HG03469 (cell line): ENCODE measurements at regions not wholly inside any gene's neighbourhood (a gene's known extent, or its start where the extent isn't known, plus 50 kb on each side); places are given as distances from the start of the nearest gene placed in this dataset.

ENCODE experiments used
- ATAC-seq: cut with Tn5 transposase; IDR thresholded peaks from one replicate; pipeline ENCODE4 v1.9.1; 2021; ENCODE audit warnings: mild to moderate bottlenecking, moderate library complexity, moderate number of reproducible peaks; ENCODE audit not compliant: unreplicated experiment

DNA sequence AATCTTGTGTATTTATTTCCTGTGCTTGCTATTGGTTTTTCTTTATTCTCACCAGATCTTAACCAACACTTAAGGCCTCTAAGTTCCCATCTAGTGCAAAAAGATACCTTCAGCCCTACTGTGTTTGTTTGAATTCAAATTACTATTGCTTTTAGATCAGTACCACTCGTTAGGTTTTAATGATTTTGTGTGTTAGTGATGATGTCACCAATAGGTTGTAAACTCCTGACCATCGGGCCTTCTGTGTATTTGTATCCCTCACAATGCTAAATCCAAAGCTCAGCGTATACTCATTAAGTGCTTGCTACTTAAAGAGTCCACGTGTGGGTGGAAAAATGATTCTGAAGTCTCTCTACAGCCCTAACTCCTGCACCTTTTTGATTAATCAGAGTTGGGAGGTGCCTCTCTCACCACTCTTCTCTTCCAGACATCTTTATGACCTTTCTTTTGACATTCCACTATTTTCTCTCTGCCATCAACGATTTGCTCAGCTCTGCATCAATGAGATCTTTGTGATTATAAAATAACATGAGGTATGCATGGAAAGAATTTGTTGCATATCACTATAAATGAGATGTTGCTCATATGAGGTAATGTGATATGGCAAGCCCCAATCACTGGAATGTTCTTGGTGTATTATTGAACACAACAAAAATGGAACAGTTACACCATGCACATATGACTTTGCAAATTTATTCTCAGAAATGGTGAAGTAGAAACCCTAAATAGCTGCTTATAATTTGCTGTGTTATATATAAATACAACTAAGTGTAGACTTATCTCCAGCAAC lies 55.1 kb upstream of the LAMA2 start:
- no peak for ATAC-seq

DNA sequence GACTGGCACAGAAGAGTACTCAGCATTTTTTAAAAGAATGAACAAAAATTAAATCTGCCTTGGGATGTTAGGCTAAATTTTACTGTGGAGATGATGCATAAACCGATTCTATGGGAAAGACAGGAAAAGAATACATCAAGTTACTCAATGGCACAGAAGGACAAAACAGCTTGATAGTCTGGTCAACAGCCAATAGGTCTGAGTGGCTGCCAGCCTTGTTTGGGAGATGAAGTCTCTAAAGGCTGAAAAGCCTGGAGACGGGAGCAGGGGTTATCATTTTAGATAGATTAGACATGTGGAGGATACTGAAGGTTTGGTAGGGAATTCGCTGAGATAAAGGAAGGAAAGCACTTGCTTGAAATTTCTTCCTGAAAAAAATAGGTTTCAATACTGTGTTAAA lies 56.3 kb upstream of the LAMA2 start:
- no peak for ATAC-seq

DNA sequence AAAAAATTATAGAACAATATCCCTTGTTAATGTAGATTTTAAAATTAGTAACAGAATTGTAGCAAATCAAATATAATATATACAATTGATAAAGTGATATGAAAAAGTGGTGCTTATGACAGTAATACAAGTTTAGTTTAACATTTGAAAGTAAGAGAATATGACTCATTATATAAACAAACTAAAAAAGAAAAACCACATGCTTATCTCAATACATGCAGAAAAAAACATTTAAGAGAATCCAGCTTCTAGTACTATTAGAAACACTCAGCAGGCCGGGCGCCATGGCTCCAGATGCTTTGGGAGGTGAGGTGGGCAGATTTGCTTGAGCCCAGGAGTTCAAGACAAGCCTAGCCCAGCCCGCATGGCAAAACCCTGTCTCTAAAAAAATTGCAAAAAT lies 60.7 kb upstream of the LAMA2 start:
- no peak for ATAC-seq

DNA sequence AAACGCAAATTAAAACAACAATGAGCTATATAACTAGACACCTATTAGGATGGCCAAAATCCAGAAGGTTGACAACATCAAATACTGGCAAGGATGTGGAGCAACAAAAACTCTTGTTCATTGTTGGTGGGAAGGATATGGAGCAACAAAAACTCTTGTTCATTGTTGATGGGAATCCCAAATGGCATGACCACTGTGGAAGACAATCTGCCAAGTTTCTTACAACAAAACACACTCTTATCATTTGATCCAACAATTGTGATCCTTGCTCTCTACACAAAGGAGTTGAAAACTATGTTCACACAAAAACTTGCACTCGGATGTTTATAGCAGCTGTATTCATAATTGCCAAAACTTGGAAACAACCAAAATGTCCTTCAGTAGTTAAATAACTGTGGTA lies 61.8 kb upstream of the LAMA2 start:
- ATAC-seq: no peak

DNA sequence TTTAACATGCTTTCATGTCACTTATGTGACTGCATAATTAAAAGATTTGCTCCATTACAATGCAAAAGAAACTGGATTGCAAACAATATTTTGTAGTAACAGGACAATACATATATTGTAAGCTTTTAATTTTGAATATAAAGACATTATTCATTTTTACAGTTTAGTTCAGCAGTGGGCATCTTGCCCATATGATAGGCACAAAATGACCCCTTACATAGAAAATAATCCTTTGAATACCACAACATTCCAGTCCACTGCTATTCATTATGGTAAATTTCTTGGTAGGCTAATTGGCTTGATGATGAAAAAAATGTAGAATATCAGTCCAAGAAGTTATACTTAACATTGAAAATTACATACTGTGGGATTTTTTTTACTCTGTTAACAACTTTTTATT lies 74.1 kb upstream of the LAMA2 start:
- no peak for ATAC-seq

DNA sequence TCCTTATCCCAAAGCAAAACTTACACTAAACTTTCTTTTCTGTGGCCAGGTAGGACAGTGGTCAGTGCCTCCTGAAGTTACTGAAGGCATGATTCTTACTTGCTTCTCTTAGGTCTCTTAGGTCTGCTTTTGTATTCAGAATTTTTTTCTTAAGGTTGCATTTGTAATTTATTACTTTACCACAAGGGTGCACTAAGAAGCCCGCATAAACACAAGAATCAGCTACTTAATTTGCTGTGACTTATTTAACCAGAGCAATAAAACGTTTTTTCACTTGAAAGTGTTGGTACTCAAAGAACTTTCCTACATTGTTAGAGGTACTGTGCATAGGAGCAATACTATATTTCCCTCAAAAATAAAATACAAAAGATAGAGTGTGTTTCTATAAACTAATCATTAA lies 75.4 kb upstream of the LAMA2 start:
- ATAC-seq: no peak

DNA sequence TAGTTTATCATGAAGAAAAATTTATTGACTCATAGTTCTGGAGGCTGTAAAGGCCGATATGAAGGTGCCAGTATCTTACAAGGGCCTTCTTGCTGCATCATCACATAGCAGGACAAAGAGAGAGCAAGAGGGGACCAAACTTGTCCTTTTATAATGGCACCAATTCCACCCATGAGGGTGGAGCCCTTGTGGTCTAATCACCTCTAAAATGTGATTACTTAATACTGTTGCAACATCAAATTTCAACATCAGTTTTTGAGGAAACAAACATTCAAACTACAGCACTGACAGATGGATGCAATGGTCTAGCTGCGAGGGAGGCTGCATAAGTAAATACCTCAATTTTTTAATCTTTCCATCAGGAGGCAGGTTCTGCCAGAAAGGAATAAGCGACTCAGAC lies 76.7 kb upstream of the LAMA2 start:
- no peak for ATAC-seq

DNA sequence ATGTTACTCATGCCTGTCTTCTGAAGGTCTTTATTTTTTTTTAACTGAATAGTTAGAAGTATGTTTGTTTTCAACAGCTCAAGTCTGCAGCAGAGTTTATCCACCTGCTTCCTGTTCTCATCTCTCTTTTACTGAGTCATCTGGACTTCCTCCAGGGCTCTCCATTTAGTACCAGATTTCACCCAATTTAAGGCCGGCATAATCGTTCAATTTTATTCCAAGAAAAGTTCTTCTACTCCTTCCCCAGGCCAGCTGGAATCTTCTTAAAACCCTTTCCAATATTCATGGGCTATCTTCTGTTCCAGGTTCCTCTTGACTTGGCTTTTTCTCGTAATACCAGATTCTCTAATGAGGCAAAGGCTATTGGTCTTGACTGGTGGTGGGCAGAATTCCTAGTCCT lies 79.0 kb upstream of the LAMA2 start:
- ATAC-seq: no peak

DNA sequence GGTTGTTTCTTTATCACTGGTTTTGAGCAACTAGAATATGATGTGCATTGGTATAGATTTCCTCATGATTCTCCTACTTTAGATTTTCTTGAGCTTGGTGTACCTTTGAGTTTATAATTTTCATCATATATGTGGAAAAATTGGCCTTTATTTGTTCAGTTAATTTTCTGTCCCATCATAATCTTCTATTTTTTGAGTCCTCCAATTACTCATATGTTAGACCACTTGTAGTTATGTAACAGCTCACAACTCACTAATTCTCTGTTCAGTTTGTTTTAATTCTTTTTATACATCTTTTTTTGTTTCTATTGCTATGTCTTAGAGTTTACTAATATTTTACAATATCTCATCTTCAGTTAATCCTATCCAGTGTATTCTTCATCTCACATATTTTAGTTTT lies 81.3 kb upstream of the LAMA2 start:
- no peak for ATAC-seq

DNA sequence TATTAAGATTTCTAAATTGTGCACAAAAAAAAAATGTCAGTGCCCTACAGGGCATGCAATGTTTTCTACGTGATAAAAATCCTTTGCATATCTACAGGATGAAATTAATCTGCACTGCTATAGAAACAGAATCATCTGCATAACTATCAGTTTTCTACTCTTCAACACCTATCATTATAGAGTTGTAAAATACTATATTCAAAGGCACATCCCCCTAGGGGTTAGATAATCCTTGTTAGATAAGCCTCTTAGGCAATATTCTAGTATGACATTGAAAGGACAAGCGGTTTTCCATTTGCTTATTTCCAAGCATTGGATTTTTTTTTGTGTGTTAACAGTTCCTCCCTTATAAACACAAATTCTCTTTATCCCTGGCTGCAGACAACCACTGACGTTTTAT lies 98.7 kb upstream of the LAMA2 start:
- ATAC-seq: no peak

DNA sequence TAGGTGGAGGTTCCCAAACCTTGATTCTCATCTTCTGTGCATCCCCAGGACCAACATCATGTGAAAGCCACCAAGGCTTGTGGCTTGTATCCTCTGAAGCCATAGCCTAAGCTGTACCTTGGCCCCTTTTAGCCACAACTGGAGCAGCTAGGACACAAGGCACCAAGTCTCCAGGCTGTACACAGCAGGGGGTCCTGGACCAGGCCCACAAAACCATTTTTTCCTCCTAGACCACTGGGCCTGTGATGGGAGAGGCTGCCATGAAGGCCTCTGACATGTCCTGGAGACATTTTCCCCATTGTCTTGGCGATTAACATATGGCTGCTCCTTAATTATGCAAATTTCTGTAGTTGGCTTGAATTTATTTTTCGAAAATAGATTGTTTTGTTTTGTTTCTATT lies 114.8 kb upstream of the LAMA2 start:
- no peak for ATAC-seq

DNA sequence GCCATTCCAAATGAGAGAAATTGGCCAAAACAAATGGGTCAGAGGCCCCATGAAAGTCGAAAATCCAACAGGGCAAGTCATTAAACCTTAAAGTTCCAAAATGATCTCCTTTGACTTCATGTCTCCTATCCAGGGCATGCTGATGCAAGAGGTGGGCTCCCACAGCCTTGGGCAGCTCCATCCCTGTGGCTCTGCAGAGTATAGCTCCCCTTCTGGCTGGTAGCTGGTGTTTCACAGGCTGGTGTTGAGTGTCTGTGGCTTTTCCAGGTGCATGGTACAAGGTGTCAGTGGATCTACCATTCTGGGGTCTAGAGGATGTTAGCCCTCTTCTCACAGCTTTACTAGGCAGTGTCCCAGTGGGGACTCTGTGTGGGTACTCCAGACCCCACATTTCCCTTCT lies 115.2 kb upstream of the LAMA2 start:
- no peak for ATAC-seq

DNA sequence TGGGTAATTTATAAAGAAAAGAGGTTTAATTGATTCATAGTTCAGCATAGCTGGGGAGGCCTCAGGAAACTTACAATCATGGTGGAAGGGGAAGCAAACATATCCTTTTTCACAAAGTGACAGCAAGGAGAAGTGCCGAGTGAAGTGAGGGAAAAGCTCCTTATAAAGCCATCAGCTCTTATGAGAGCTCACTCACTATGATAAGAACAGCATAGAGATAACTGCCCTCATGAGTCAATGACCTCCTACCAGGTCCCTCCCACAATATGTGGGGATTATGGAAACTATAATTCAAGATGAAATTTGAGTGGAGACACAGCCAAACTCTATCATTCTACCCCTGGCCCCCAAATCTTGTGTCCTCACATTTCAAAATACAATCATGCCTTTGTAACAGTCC lies 115.8 kb upstream of the LAMA2 start:
- no peak for ATAC-seq

DNA sequence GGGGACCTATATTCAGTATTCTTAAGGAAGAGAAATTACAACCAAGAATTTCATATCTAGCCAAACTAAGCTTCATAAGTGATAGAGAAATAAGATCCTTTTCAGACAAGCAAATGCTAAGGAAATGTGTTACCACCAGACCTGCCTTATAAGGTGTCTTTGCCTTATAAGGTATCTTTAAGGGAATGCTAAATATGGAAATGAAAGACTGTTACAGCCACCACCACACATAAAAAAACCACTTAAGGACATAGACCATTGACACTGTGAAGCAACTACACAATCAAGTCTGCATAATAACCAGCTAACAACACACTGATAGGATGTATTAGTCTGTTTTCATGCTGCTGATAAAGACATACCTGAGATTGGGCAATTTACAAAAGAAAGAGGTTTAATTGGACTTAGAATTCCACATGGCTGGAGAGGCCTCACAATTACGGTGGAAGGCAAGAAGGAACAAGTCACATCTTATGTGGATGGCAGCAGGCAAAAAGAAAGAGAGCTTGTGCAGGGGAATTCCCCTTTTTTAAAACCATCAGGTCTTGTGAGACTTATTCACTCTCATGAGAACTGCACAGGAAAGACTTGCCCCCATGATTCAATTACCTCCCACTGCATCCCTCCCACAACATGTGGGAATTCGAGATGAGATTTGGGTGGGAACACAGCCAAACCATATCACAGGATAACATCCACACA lies 119.2 kb upstream of the LAMA2 start:
- no peak for ATAC-seq

DNA sequence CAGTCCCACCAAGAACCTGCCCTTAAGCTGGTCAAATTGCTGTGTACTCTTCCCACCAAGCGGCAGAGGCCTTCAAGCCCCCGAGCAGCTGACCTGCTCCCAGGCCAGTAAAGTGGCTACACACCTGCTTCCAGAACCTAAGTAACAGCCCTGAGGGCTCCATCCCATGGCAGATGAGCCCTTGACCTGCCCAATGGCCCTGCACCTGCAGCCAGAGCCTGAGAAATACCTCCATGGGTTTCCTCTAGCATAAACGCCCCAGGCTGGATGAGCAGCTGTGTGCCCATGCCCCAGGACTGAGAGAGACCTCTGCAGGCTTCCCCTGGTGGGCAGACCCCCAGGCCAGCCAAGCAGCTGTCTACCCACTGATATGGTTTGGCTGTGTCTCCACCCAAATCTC lies 123.0 kb upstream of the LAMA2 start:
- ATAC-seq: no peak

DNA sequence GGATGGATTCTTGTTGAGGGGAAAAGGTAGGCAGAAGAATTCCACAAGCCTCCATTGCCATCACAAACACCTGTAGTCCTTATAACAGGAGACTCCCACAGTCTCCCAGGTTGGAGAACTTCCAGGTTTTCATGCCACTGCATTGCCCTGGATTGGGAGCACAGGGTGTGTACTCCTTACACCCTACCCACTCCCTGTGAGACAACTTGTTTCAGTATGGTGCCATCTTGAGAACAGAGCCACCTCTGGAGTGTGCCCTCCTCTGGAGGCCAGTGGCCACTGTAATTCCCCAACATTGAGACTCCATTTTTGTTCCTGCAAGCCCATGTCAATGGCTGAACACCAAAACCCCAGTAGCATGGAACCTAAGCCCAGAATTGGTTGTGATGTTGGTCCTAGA lies 123.5 kb upstream of the LAMA2 start:
- ATAC-seq: no peak

DNA sequence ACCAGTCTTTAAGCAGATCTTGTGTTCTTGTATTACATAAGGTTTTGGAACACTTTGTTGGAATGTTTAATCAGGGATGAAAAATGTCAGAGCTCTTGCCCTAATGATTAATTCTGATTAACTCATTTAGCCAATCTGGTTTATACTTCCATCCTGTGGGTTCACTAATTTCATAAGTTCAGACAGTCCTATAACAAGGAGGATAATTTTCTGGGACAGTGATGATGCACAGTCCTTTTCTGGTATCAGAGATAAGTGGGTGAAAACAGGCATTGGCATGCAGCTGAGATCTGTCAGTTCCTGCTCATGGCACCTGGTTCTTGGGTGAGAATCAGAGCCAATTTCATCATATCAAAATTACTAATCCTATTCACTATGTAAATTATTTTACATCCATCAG lies 125.0 kb upstream of the LAMA2 start:
- ATAC-seq: no peak

DNA sequence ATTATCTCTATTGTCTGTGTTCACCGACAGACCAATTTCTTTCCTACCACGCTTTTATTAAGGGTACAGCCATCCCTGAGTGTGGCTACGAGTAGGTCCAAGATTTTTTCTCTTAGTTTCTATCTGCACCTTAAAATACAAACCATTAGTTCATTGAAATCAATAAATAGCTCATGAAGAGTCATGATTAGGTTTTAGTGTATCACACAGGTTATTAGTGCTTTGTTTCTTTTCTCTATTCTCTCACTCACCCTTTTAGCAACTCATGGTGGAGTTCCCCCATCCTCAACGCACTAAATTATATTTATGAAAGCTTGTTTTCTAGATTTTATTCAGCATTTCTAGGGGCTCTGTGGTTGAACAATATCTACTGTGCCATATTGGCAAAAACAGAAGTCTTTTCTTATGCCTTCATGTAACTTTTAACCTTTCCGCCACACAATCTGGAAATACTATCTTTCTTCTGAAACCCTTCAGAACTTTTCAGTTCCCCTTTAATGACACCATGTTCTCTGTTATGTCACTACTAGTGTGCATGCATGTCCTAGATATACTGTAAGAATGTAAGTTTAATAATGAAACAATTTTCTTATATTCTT lies 128.2 kb upstream of the LAMA2 start:
- peak; percentile 96 for ATAC-seq

DNA sequence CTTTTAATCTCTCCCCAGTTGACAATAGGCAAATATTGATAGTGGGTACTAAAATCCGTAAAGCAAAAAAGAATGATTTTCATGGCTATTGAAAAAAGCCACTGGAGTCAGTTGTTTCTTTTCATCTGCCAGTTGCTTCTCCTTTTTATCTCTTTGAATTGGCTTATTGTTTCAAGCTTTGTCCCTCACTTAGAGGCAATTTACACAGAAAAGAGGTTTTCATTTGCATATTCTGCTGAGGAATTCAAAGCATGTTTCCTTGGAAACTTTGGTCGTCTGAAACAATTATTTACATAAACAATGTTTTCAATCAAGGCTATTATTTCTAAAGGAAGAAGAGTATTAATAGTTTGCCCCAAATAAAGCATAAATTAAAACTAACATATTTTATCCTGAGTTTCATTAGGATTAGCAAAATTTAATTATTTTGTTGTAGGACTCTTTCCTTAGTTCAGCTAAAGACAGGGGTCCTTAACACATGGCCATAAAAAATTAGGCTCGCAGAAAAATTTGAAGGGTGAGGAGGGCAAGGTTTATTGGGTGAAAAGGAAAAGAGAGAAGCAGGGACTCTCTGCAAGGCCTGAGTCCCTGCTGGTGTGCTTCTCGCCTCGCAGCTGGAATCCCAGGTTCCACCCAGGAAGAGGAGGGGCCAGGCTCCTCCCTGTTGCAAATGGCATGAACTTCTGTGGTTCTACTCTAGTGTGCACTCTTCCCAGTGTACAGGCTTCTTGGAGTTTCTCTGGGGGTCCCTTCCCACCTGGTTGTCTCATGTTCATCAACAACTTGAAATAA lies 138.8 kb upstream of the LAMA2 start:
- ATAC-seq: no peak

DNA sequence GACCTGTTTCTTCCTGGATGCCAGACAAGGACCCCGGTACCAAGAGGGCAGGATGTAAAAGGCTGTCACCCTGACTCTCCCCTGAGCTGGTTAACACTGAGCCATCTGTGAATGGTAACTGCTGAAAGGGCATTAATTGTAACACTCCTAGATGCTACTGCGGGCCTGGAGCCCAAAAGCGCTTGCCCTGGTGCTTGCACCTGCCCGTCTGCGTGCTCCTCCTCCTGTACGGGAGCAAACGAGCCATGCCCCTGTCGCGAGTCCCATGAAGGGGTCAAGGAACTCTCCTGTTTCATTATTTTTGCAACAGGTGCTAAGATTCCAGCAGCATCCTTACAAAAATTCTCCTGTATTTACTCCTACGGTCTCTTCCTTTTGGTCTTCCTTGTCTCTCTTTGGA lies 140.0 kb upstream of the LAMA2 start:
- no peak for ATAC-seq

DNA sequence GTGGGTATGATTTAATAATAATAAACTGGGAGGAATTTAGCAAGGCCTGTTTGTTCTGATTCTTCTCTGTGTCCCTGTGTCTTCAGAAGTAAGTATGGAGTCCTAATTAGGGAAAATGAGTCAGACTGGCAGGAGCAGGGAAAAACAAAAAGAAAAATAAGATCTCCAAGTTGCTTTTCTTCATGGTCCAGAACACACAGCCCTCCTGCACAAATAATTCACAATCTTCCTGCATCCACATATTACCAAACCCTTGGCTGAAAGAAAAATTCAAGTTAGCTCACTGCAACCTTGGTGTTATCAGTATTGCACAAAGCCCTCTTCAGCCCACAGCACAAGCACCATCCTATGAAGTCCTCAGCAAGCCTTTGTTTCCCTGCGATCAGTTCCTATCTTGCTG lies 142.0 kb upstream of the LAMA2 start:
- no peak for ATAC-seq

DNA sequence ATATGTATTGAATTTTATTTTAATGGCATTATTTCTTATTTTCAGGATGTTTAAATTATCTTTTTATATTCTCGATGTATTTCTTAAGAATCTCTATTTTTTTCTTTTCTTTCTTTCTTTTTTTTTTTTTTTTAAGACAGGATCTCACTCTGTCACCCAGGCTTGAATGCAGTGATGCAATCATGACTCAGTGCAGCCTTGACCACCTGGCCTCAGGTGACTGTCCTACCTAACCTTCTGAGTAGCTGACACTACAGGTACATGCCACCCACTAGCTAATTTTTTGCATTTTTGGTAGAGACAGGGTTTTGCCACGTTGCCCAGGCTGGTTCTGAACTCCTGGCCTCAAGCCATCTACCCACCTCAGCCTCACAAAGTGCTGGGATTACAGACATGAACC lies 143.8 kb upstream of the LAMA2 start:
- no peak for ATAC-seq
